ENCODE measurements at regions not wholly inside any gene's neighbourhood (a gene's known extent, or its start where the extent isn't known, plus 50 kb on each side); places are given as distances from the start of the nearest gene placed in this dataset.
A peak's percentile ranks its signal among the peaks of the same experiment; 100 is the strongest.

GRCh38 chr10:128178302-128178958, 52.2 kb upstream of the MKI67 start:
- no peak overlapping the region for H3K4me3 ChIP-seq (ENCODE audit: low read depth, low read length)
- peak; percentile 41 for TF ChIP-seq CTCF (IDR thresholded peaks at IDR 0.05; ENCODE audit: insufficient read depth, low read length)
- DNase-seq (ENCODE audit: low read depth): no peak

GRCh38 chr10:128180843-128181242, 54.6 kb upstream of the MKI67 start:
- H3K4me3 ChIP-seq (ENCODE audit: low read depth, low read length): no peak overlapping the region
- TF ChIP-seq CTCF (IDR thresholded peaks at IDR 0.05; ENCODE audit: insufficient read depth, low read length): no peak
- no peak for DNase-seq (ENCODE audit: low read depth)

- TF ChIP-seq CTCF (IDR thresholded peaks at IDR 0.05; ENCODE audit: insufficient read depth, low read length): no peak
- no peak overlapping the region for H3K4me3 ChIP-seq (ENCODE audit: low read depth, low read length)
- no peak for DNase-seq (ENCODE audit: low read depth)
Measured at GRCh38 chr10:128185627-128186026, 59.4 kb upstream of the MKI67 start.

GRCh38 chr10:128186959-128187787, 61.0 kb upstream of the MKI67 start:
- no peak overlapping the region for H3K4me3 ChIP-seq (ENCODE audit: low read depth, low read length)
- no peak for DNase-seq (ENCODE audit: low read depth)
- TF ChIP-seq CTCF (IDR thresholded peaks at IDR 0.05; ENCODE audit: insufficient read depth, low read length): no peak

- DNase-seq (ENCODE audit: low read depth): no peak
- TF ChIP-seq CTCF (IDR thresholded peaks at IDR 0.05; ENCODE audit: insufficient read depth, low read length): no peak
- no peak overlapping the region for H3K4me3 ChIP-seq (ENCODE audit: low read depth, low read length)
Measured at GRCh38 chr10:128187788-128188185, 61.6 kb upstream of the MKI67 start.

- TF ChIP-seq CTCF (IDR thresholded peaks at IDR 0.05; ENCODE audit: insufficient read depth, low read length): no peak
- H3K4me3 ChIP-seq (ENCODE audit: low read depth, low read length): no peak overlapping the region
- no peak for DNase-seq (ENCODE audit: low read depth)
Measured at GRCh38 chr10:128189176-128189575, 63.0 kb upstream of the MKI67 start.

Data from fibroblast of the aortic adventitia (primary cell).